H1 (cell line): ENCODE measurements at regions not wholly inside any gene's neighbourhood (a gene's known extent, or its start where the extent isn't known, plus 50 kb on each side); places are given as distances from the start of the nearest gene placed in this dataset.

Experiments
- CTCF ChIA-PET: fragments of 300-600 bp; sonication (Branson Sonifier 250); formaldehyde crosslinking; loops from one replicate; lab custom pipeline; 2021; ENCODE audit not compliant: partially characterized antibody; lab: Charles Lee
- POLR2A ChIA-PET: fragments of 300-600 bp; sonication (Branson Sonifier 250); formaldehyde crosslinking; loops from one replicate; lab custom pipeline; 2021; ENCODE audit warnings: inconsistent platforms; ENCODE audit not compliant: partially characterized antibody; lab: Charles Lee
- DNase-seq, 2 experiments: peaks; one replicate each; pipeline versions ENCODE4 v3.0.0 to v3.0.0-alpha.2; 2010 to 2022; ENCODE audit warnings: low spot score in 2 of 2, low read depth in 1 of 2, mixed read lengths in 1 of 2
- FAIRE-seq: peaks from 2 replicates; lab custom pipeline; 2011; peaks lifted over from hg19 to GRCh38; lab: Jason Lieb, UNC
- H2AFZ ChIP-seq: 2 replicates; pipeline ENCODE4 v1.8.1; 2012; ENCODE audit warnings: low read length, inconsistent platforms
- H2AK5ac ChIP-seq: 2 replicates; pipeline ENCODE4 v1.6.1; 2013; ENCODE audit warnings: low read depth, low read length
- H2BK120ac ChIP-seq: replicated peaks from 2 replicates; pipeline ENCODE3; 2013; ENCODE audit warnings: low read depth, low read length, inconsistent platforms
- H2BK12ac ChIP-seq: 2 replicates; pipeline ENCODE4 v1.6.1; 2013; ENCODE audit warnings: low read depth, low read length
- H2BK15ac ChIP-seq: 2 replicates; pipeline ENCODE4 v1.6.1; 2013; ENCODE audit warnings: low read length
- H2BK20ac ChIP-seq: 2 replicates; pipeline ENCODE4 v1.6.1; 2013; ENCODE audit warnings: low read length
- H2BK5ac ChIP-seq: 2 replicates; pipeline ENCODE4 v1.6.1; 2013; ENCODE audit warnings: low read depth, low read length
- H3K14ac ChIP-seq: 2 replicates; pipeline ENCODE4 v1.6.1; 2013; ENCODE audit warnings: inconsistent platforms; ENCODE audit not compliant: insufficient read length
- H3K18ac ChIP-seq: 2 replicates; pipeline ENCODE4 v1.6.1; 2013; ENCODE audit warnings: low read length; ENCODE audit errors: extremely low read depth
- H3K23ac ChIP-seq: 2 replicates; pipeline ENCODE4 v1.6.1; 2013; ENCODE audit warnings: inconsistent platforms; ENCODE audit not compliant: insufficient read length
- H3K23me2 ChIP-seq: 2 replicates; pipeline ENCODE4 v1.6.1; 2013; ENCODE audit warnings: low read depth, low read length
- H3K27ac ChIP-seq: 2 replicates; pipeline ENCODE4 v1.6.1; 2011; ENCODE audit warnings: low read depth, low read length, inconsistent platforms
- H3K27me3 ChIP-seq, 4 experiments: replicated peaks in 1 of 4; 1 replicate in 1 of 4; 2 replicates in 3 of 4; pipeline versions ENCODE4 v1.6.1 to v1.8.1; 2011 to 2013; ENCODE audit warnings: low read length in 3 of 4, mild to moderate bottlenecking in 3 of 4, inconsistent platforms in 2 of 4, mixed read lengths in 2 of 4, moderate library complexity in 1 of 4; ENCODE audit not compliant: control insufficient read depth in 3 of 4, insufficient read depth in 3 of 4; ENCODE audit errors: extremely low read depth in 1 of 4
- H3K36me3 ChIP-seq, 4 experiments: 2 replicates each; pipeline versions ENCODE4 v1.6.1 to v1.8.1; 2011 to 2013; ENCODE audit warnings: mild to moderate bottlenecking in 4 of 4, low read length in 3 of 4, moderate library complexity in 2 of 4, control low read depth in 1 of 4, inconsistent platforms in 1 of 4; ENCODE audit not compliant: insufficient read depth in 4 of 4, control insufficient read depth in 2 of 4
- H3K4ac ChIP-seq: replicated peaks from 2 replicates; pipeline ENCODE3; 2013; ENCODE audit warnings: low read length, low read depth, mixed read lengths, inconsistent platforms; ENCODE audit not compliant: insufficient read length
- H3K4me1 ChIP-seq, 4 experiments: replicated peaks in 1 of 4; 1 replicate in 1 of 4; 2 replicates in 3 of 4; pipeline versions ENCODE4 v1.6.1 to v1.8.1; 2011 to 2013; ENCODE audit warnings: low read length in 3 of 4, inconsistent platforms in 2 of 4, mixed read lengths in 1 of 4; ENCODE audit not compliant: insufficient read depth in 4 of 4, control insufficient read depth in 3 of 4
- H3K4me2 ChIP-seq, 2 experiments: 2 replicates each; pipeline versions ENCODE4 v1.6.1 to v1.8.1; 2011 to 2013; ENCODE audit warnings: low read depth in 2 of 2, low read length in 2 of 2, control low read depth in 1 of 2, inconsistent platforms in 1 of 2, mild to moderate bottlenecking in 1 of 2; ENCODE audit not compliant: insufficient read depth in 1 of 2
- H3K4me3 ChIP-seq, 4 experiments: fragments of 200-600, 300-600 bp in 1 of 4; sonication (generic), shearing (Covaris generic), sonication (Bioruptor Twin) in 1 of 4; 2 replicates each; pipeline versions ENCODE4 v1.5.1 to v1.8.1; 2011 to 2016; ENCODE audit warnings: low read length in 4 of 4, low read depth in 3 of 4, control low read depth in 2 of 4, inconsistent platforms in 2 of 4, mild to moderate bottlenecking in 2 of 4, mixed read lengths in 1 of 4, moderate library complexity in 1 of 4; ENCODE audit not compliant: insufficient read depth in 2 of 4; ENCODE audit errors: extremely low read depth in 1 of 4
- H3K56ac ChIP-seq: replicated peaks from 2 replicates; pipeline ENCODE3; 2013; ENCODE audit warnings: low read depth, mild to moderate bottlenecking, mixed read lengths, low read length, inconsistent platforms; ENCODE audit not compliant: insufficient read length
- H3K79me1 ChIP-seq: 2 replicates; pipeline ENCODE4 v1.6.1; 2013; ENCODE audit warnings: low read depth, low read length, control low read depth
- H3K79me2 ChIP-seq, 2 experiments: 2 replicates each; pipeline versions ENCODE4 v1.6.1 to v1.8.1; 2012 to 2013; ENCODE audit warnings: low read length in 2 of 2, mild to moderate bottlenecking in 2 of 2, inconsistent platforms in 1 of 2; ENCODE audit not compliant: insufficient read depth in 2 of 2, control insufficient read depth in 1 of 2
- H3K9ac ChIP-seq, 4 experiments: replicated peaks in 1 of 4; 1 replicate in 1 of 4; 2 replicates in 3 of 4; pipeline versions ENCODE4 v1.6.1 to v1.8.1; 2011 to 2013; ENCODE audit warnings: low read depth in 3 of 4, low read length in 3 of 4, control low read depth in 2 of 4, mild to moderate bottlenecking in 2 of 4, moderate library complexity in 2 of 4, inconsistent platforms in 1 of 4; ENCODE audit errors: extremely low read depth in 1 of 4
- H3K9me3 ChIP-seq, 2 experiments: 2 replicates each; pipeline versions ENCODE4 v1.6.1 to v1.8.1; 2012 to 2013; ENCODE audit warnings: mild to moderate bottlenecking in 2 of 2, moderate library complexity in 2 of 2, control low read depth in 1 of 2, inconsistent platforms in 1 of 2, low read depth in 1 of 2, low read length in 1 of 2, mixed read lengths in 1 of 2; ENCODE audit not compliant: insufficient read depth in 2 of 2
- H4K20me1 ChIP-seq, 2 experiments: replicated peaks in 1 of 2; 2 replicates each; pipeline versions ENCODE3 to v1.8.1; 2011 to 2013; ENCODE audit warnings: inconsistent platforms in 2 of 2, low read length in 2 of 2, mild to moderate bottlenecking in 1 of 2; ENCODE audit not compliant: insufficient read depth in 2 of 2, control insufficient read depth in 1 of 2
- H4K5ac ChIP-seq: 2 replicates; pipeline ENCODE4 v1.6.1; 2013; ENCODE audit warnings: low read length, low read depth, mixed read lengths, inconsistent platforms; ENCODE audit not compliant: insufficient read length
- H4K8ac ChIP-seq: 2 replicates; pipeline ENCODE4 v1.8.0; 2013; ENCODE audit warnings: mild to moderate bottlenecking, moderate library complexity, low read length, inconsistent platforms; ENCODE audit not compliant: insufficient read depth; ENCODE audit errors: extremely low read depth
- H4K91ac ChIP-seq: replicated peaks from 2 replicates; pipeline ENCODE3; 2013; ENCODE audit warnings: low read length, mixed read lengths, inconsistent platforms; ENCODE audit not compliant: insufficient read length
- ATF2 ChIP-seq: IDR thresholded peaks from 2 replicates; pipeline ENCODE4 v1.6.1; 2012; ENCODE audit warnings: low read length, inconsistent platforms
- CBX5 ChIP-seq: fragments of 300-800, 300-1000 bp; sonication (generic); IDR thresholded peaks from 2 replicates; pipeline ENCODE4 v1.7.1; 2016; ENCODE audit warnings: antibody characterized with exemption, low read length, low read depth
- CTBP2 ChIP-seq: IDR thresholded peaks from 2 replicates; pipeline ENCODE4 v1.7.0; 2011; ENCODE audit warnings: borderline replicate concordance, mild to moderate bottlenecking, moderate library complexity, mixed read lengths, low read length; ENCODE audit not compliant: insufficient read depth, insufficient read length
- KDM1A ChIP-seq: fragments of 200-600, 300-600 bp; sonication (generic); IDR thresholded peaks from 2 replicates; pipeline ENCODE4 v1.7.1; 2016; ENCODE audit warnings: mild to moderate bottlenecking, low read length, borderline replicate concordance
- POLR2AphosphoS5 ChIP-seq: IDR thresholded peaks from 2 replicates; pipeline ENCODE4 v1.6.1; 2011; ENCODE audit warnings: low read depth, low read length
- RNF2 ChIP-seq: fragments of 200-900, 300-1000 bp; sonication (generic); IDR thresholded peaks from 2 replicates; pipeline ENCODE4 v1.7.1; 2016; ENCODE audit warnings: borderline replicate concordance, low read depth, mild to moderate bottlenecking, antibody characterized with exemption, low read length; ENCODE audit not compliant: poor library complexity, severe bottlenecking; ENCODE audit errors: missing control alignments
- SAP30 ChIP-seq: fragments of 300-600 bp; sonication (generic); IDR thresholded peaks from 2 replicates; pipeline ENCODE4 v1.7.1; 2012; ENCODE audit warnings: low read length, moderate library complexity, mild to moderate bottlenecking, inconsistent platforms; ENCODE audit not compliant: insufficient read depth, insufficient replicate concordance
- SIX5 ChIP-seq: IDR thresholded peaks from 2 replicates; pipeline ENCODE4 v1.6.1; 2011; ENCODE audit warnings: mild to moderate bottlenecking, low read depth, low read length
- TCF12 ChIP-seq: IDR thresholded peaks from 2 replicates; pipeline ENCODE4 v1.6.1; 2011; ENCODE audit warnings: low read depth, mild to moderate bottlenecking, low read length
- WGBS, 2 experiments: shearing (Covaris generic) in 1 of 2; methylation state at CpG; one replicate each; pipeline versions ENCODE4 v1.1.6 to v1.1.7; 2013 to 2015; ENCODE audit warnings: low lambda C conversion rate in 2 of 2, mixed read lengths in 2 of 2, inconsistent platforms in 1 of 2, low coverage in 1 of 2, missing lambda C conversion rate in 1 of 2; ENCODE audit not compliant: insufficient replicate concordance in 2 of 2, insufficient coverage in 1 of 2, insufficient read length in 1 of 2; ENCODE audit errors: extremely low coverage in 1 of 2, missing lambda C conversion rate in 1 of 2; 5-methylcytosine and 5-hydroxymethylcytosine counted together
- TF ChIP-seq, protein P1 (sequence below): IDR thresholded peaks from 2 replicates; pipeline ENCODE4 v1.6.1; 2011; ENCODE audit warnings: low read length, improper control_type of control experiment

- no peak overlapping the region for H2AK5ac ChIP-seq
- H2BK5ac ChIP-seq, result no peak overlapping the region
- H2BK20ac ChIP-seq, result no peak overlapping the region
- no peak overlapping the region for H3K18ac ChIP-seq
- H4K8ac ChIP-seq, result no peak overlapping the region
- H3K79me2 ChIP-seq, result no peaks in the 10 kb centered on the region
- no peak for DNase-seq
- no peak overlapping the region for H2BK12ac ChIP-seq
- no peak overlapping the region for H2BK15ac ChIP-seq
- H2BK120ac ChIP-seq, result no peak overlapping the region
- no peak overlapping the region for H3K23ac ChIP-seq
- ChIA-PET POLR2A (no interaction called here), CTCF (interaction anchor here (1.0 to 1.5 kb wide), 2 partner anchors 97 to 148 kb away, joined by 3 to 4 read pairs; no protein-coding TSS in a partner anchor)
- no peak overlapping the region for H4K5ac ChIP-seq
- no peak for FAIRE-seq
- no peak overlapping the region for H3K56ac ChIP-seq
- no peaks in the 10 kb centered on the region for H3K36me3 ChIP-seq
- TF ChIP-seq CTBP2 (no peak), CBX5 (no peak), KDM1A (no peak), RNF2 (no peak), SIX5 (no peak), SAP30 (no peak), ATF2 (no peak), TCF12 (no peak), POLR2AphosphoS5 (no peak)
- TF ChIP-seq, protein P1, sequence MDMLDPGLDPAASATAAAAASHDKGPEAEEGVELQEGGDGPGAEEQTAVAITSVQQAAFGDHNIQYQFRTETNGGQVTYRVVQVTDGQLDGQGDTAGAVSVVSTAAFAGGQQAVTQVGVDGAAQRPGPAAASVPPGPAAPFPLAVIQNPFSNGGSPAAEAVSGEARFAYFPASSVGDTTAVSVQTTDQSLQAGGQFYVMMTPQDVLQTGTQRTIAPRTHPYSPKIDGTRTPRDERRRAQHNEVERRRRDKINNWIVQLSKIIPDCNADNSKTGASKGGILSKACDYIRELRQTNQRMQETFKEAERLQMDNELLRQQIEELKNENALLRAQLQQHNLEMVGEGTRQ, result no peak
- H3K9me3 ChIP-seq, result no peaks in the 10 kb centered on the region
- H3K23me2 ChIP-seq, result no peaks in the 10 kb centered on the region
- H3K4me1 ChIP-seq, result no peaks in the 10 kb centered on the region
- no peak overlapping the region for H3K9ac ChIP-seq
- 100% methylated on average over 2 of the region's 2 CpGs; no CpG with 5 or more reads in 1 of the 2 experiments for WGBS, 2 experiments
- no peak overlapping the region for H3K4ac ChIP-seq
- no peak overlapping the region for H4K91ac ChIP-seq
- no peak overlapping the region for H3K4me2 ChIP-seq
- no peak overlapping the region for H3K14ac ChIP-seq
- H3K27me3 ChIP-seq, result no peaks in the 10 kb centered on the region
- no peaks in the 10 kb centered on the region for H3K79me1 ChIP-seq
- no peak overlapping the region for H3K27ac ChIP-seq
- no peak overlapping the region for H3K4me3 ChIP-seq
- H2AFZ ChIP-seq, result no peak overlapping the region
- no peaks in the 10 kb centered on the region for H4K20me1 ChIP-seq
These were observed 350.7 kb downstream of the RMST start for GRCh38 chr12:97813301-97813700.
